Fibroblast of mammary gland (primary cell): ENCODE measurements at regions not wholly inside any gene's neighbourhood (a gene's known extent, or its start where the extent isn't known, plus 50 kb on each side); places are given as distances from the start of the nearest gene placed in this dataset.

Source experiments
- DNase-seq: peaks from one replicate; pipeline ENCODE4 v3.0.0-alpha.2; 2010; ENCODE audit warnings: low read depth
- H3K4me3 ChIP-seq: 2 replicates; pipeline ENCODE4 v1.5.1; 2011; ENCODE audit warnings: low read depth, mild to moderate bottlenecking, low read length, moderate library complexity; ENCODE audit not compliant: control insufficient read depth
- CTCF ChIP-seq: conservative IDR thresholded peaks from 2 replicates; pipeline ENCODE4 v1.5.1; 2011; ENCODE audit warnings: low read depth, low read length, inconsistent platforms; ENCODE audit not compliant: control insufficient read depth, insufficient read depth

- no peak overlapping the region for H3K4me3 ChIP-seq
- DNase-seq, result no peak
- no peak for TF ChIP-seq CTCF
Measured at GRCh38 chr1:55864251-55864650, 649.1 kb upstream of the USP24 start.

GRCh38 chr1:55861676-55862340 lies 646.6 kb upstream of the USP24 start:
- no peak overlapping the region for H3K4me3 ChIP-seq
- no peak for TF ChIP-seq CTCF
- no peak for DNase-seq

GRCh38 chr1:55860798-55861519 lies 645.8 kb upstream of the USP24 start:
- DNase-seq, result no peak
- no peak for TF ChIP-seq CTCF
- H3K4me3 ChIP-seq, result no peak overlapping the region

- no peak for DNase-seq
- TF ChIP-seq CTCF, result no peak
- H3K4me3 ChIP-seq, result no peak overlapping the region
Measured at GRCh38 chr1:55860326-55860725, 645.2 kb upstream of the USP24 start.

- DNase-seq, result no peak
- no peak for TF ChIP-seq CTCF
- H3K4me3 ChIP-seq, result no peak overlapping the region
Measured at GRCh38 chr1:55854911-55855310, 639.7 kb upstream of the USP24 start.

GRCh38 chr1:55848906-55849305 lies 633.7 kb upstream of the USP24 start:
- no peak overlapping the region for H3K4me3 ChIP-seq
- DNase-seq, result peak; percentile 80
- TF ChIP-seq CTCF, result peak; percentile 62
